BLaER1 treated with 17β-estradiol and CSF1 and Interleukin-3, amounts not matched to agents 10 nM and 100 nM (cell line): ENCODE measurements at regions not wholly inside any gene's neighbourhood (a gene's known extent, or its start where the extent isn't known, plus 50 kb on each side); places are given as distances from the start of the nearest gene placed in this dataset.

Source experiments
- H3K27ac ChIP-seq, 11 experiments: shearing (Covaris generic); formaldehyde crosslinking; 2 replicates each; pipeline ENCODE4 v1.8.1; 2022
- H3K27me3 ChIP-seq, 11 experiments: shearing (Covaris generic); formaldehyde crosslinking; 2 replicates each; pipeline ENCODE4 v1.8.1; 2022
- H3K36me3 ChIP-seq, 11 experiments: shearing (Covaris generic); formaldehyde crosslinking; 2 replicates each; pipeline ENCODE4 v1.8.1; 2022
- H3K4me1 ChIP-seq, 10 experiments: shearing (Covaris generic); formaldehyde crosslinking; 2 replicates each; pipeline ENCODE4 v1.8.1; 2022
- H3K4me2 ChIP-seq, 11 experiments: shearing (Covaris generic); formaldehyde crosslinking; 2 replicates each; pipeline ENCODE4 v1.8.1; 2022
- H3K4me3 ChIP-seq, 10 experiments: shearing (Covaris generic); formaldehyde crosslinking; 2 replicates each; pipeline ENCODE4 v1.8.1; 2022
- H3K9ac ChIP-seq, 11 experiments: shearing (Covaris generic); formaldehyde crosslinking; 2 replicates each; pipeline ENCODE4 v1.8.1; 2022
- H3K9me3 ChIP-seq, 11 experiments: shearing (Covaris generic); formaldehyde crosslinking; replicated peaks in 1 of 11; 2 replicates each; pipeline ENCODE4 v1.8.1; 2022
- H4K20me1 ChIP-seq, 11 experiments: shearing (Covaris generic); formaldehyde crosslinking; 2 replicates each; pipeline ENCODE4 v1.8.1; 2022
- Cebpa-rat ChIP-seq, 11 experiments: shearing (Covaris generic); IDR thresholded peaks; 2 replicates each; pipeline ENCODE4 v1.8.1; 2022

- no peak overlapping the region for H3K27ac ChIP-seq
- H3K9me3 ChIP-seq, result peaks cover 0 to 13% (median 5%) of the 10 kb centered on the region in 11 experiments; a peak in 8 of 22 replicates
- no peak for TF ChIP-seq Cebpa-rat (IDR thresholded peaks at IDR 0.05)
- H3K9ac ChIP-seq, result no peak overlapping the region
- H3K4me2 ChIP-seq, result no peak overlapping the region
- H4K20me1 ChIP-seq, result no peaks in the 10 kb centered on the region
- H3K4me3 ChIP-seq, result no peak overlapping the region
- H3K4me1 ChIP-seq, result no peaks in the 10 kb centered on the region
- H3K36me3 ChIP-seq, result no peaks in the 10 kb centered on the region
- no peaks in the 10 kb centered on the region for H3K27me3 ChIP-seq
Observed at GRCh38 chr13:107778094-107778493, 437.2 kb downstream of the LIG4 start.

GRCh38 chr13:107770541-107770940 is 444.8 kb downstream of the LIG4 start:
- Histone ChIP-seq H3K4me3 (no peak overlapping the region), H3K9ac (no peak overlapping the region), H3K4me2 (no peak overlapping the region), H3K27me3 (no peaks in the 10 kb centered on the region), H3K36me3 (no peaks in the 10 kb centered on the region), H3K27ac (no peak overlapping the region), H3K9me3 (no peaks in the 10 kb centered on the region; a peak in 1 of 22 replicates), H3K4me1 (no peaks in the 10 kb centered on the region), H4K20me1 (no peaks in the 10 kb centered on the region)
- TF ChIP-seq Cebpa-rat (IDR thresholded peaks at IDR 0.05), result no peak

- Histone ChIP-seq H3K9ac (no peak overlapping the region), H3K27ac (no peak overlapping the region), H3K9me3 (no peaks in the 10 kb centered on the region; a peak in 1 of 22 replicates), H3K4me2 (no peak overlapping the region), H4K20me1 (no peaks in the 10 kb centered on the region), H3K36me3 (no peaks in the 10 kb centered on the region), H3K4me1 (no peaks in the 10 kb centered on the region), H3K27me3 (no peaks in the 10 kb centered on the region), H3K4me3 (no peak overlapping the region)
- no peak for TF ChIP-seq Cebpa-rat (IDR thresholded peaks at IDR 0.05)
Observed at GRCh38 chr13:107767119-107767518, 448.2 kb downstream of the LIG4 start.

GRCh38 chr13:107765724-107766401 is 449.5 kb downstream of the LIG4 start:
- H4K20me1 ChIP-seq, result no peaks in the 10 kb centered on the region

GRCh38 chr13:107764046-107764445 is 451.3 kb downstream of the LIG4 start:
- no peaks in the 10 kb centered on the region for H4K20me1 ChIP-seq
- H3K36me3 ChIP-seq, result no peaks in the 10 kb centered on the region
- no peak overlapping the region for H3K27ac ChIP-seq
- H3K4me3 ChIP-seq, result no peak overlapping the region
- no peak overlapping the region for H3K4me2 ChIP-seq
- no peak for TF ChIP-seq Cebpa-rat (IDR thresholded peaks at IDR 0.05)
- H3K9me3 ChIP-seq, result no peaks in the 10 kb centered on the region; a peak in 1 of 22 replicates
- no peaks in the 10 kb centered on the region for H3K4me1 ChIP-seq
- no peaks in the 10 kb centered on the region for H3K27me3 ChIP-seq
- no peak overlapping the region for H3K9ac ChIP-seq

More at GRCh38 chr13:107765724-107766401, 449.5 kb downstream of the LIG4 start:
- no peak overlapping the region for H3K4me2 ChIP-seq
- no peak overlapping the region for H3K4me3 ChIP-seq
- no peak overlapping the region for H3K27ac ChIP-seq
- H3K4me1 ChIP-seq, result no peaks in the 10 kb centered on the region
- no peaks in the 10 kb centered on the region; a peak in 1 of 22 replicates for H3K9me3 ChIP-seq
- no peak for TF ChIP-seq Cebpa-rat (IDR thresholded peaks at IDR 0.05)
- H3K36me3 ChIP-seq, result no peaks in the 10 kb centered on the region
- H3K9ac ChIP-seq, result no peak overlapping the region
- H3K27me3 ChIP-seq, result no peaks in the 10 kb centered on the region

- H3K27ac ChIP-seq, result no peak overlapping the region
- H3K4me2 ChIP-seq, result no peak overlapping the region
- no peak overlapping the region for H3K4me3 ChIP-seq
- no peaks in the 10 kb centered on the region for H3K27me3 ChIP-seq
- H3K9ac ChIP-seq, result no peak overlapping the region
- H3K9me3 ChIP-seq, result no peaks in the 10 kb centered on the region
- no peaks in the 10 kb centered on the region for H3K36me3 ChIP-seq
- no peaks in the 10 kb centered on the region for H3K4me1 ChIP-seq
- H4K20me1 ChIP-seq, result no peaks in the 10 kb centered on the region
- no peak for TF ChIP-seq Cebpa-rat (IDR thresholded peaks at IDR 0.05)
Observed at GRCh38 chr13:107753748-107754147, 461.6 kb downstream of the LIG4 start.

- no peak overlapping the region for H3K9ac ChIP-seq
- H3K4me3 ChIP-seq, result no peak overlapping the region
- no peaks in the 10 kb centered on the region for H3K27me3 ChIP-seq
- H3K27ac ChIP-seq, result no peak overlapping the region
- no peaks in the 10 kb centered on the region for H3K9me3 ChIP-seq
- H4K20me1 ChIP-seq, result no peaks in the 10 kb centered on the region
- no peak overlapping the region for H3K4me2 ChIP-seq
- no peak for TF ChIP-seq Cebpa-rat (IDR thresholded peaks at IDR 0.05)
- H3K36me3 ChIP-seq, result no peaks in the 10 kb centered on the region
- H3K4me1 ChIP-seq, result no peaks in the 10 kb centered on the region
Observed at GRCh38 chr13:107753291-107753690, 462.0 kb downstream of the LIG4 start.

GRCh38 chr13:107743983-107744382 is 471.4 kb downstream of the LIG4 start:
- Histone ChIP-seq H4K20me1 (no peaks in the 10 kb centered on the region), H3K4me1 (no peaks in the 10 kb centered on the region), H3K9ac (no peak overlapping the region), H3K36me3 (no peaks in the 10 kb centered on the region), H3K9me3 (no peaks in the 10 kb centered on the region), H3K4me2 (no peak overlapping the region), H3K27ac (no peak overlapping the region), H3K4me3 (no peak overlapping the region), H3K27me3 (no peaks in the 10 kb centered on the region)
- no peak for TF ChIP-seq Cebpa-rat (IDR thresholded peaks at IDR 0.05)

- no peak overlapping the region for H3K4me3 ChIP-seq
- no peak for TF ChIP-seq Cebpa-rat (IDR thresholded peaks at IDR 0.05)
- no peaks in the 10 kb centered on the region for H3K9me3 ChIP-seq
- H3K9ac ChIP-seq, result no peak overlapping the region
- no peaks in the 10 kb centered on the region for H3K36me3 ChIP-seq
- no peak overlapping the region for H3K4me2 ChIP-seq
- no peaks in the 10 kb centered on the region for H4K20me1 ChIP-seq
- no peak overlapping the region for H3K27ac ChIP-seq
- no peaks in the 10 kb centered on the region for H3K4me1 ChIP-seq
- no peaks in the 10 kb centered on the region for H3K27me3 ChIP-seq
Observed at GRCh38 chr13:107743526-107743925, 471.8 kb downstream of the LIG4 start.

GRCh38 chr13:107743100-107743499 is 472.2 kb downstream of the LIG4 start:
- H3K27ac ChIP-seq, result no peak overlapping the region
- H3K4me2 ChIP-seq, result no peak overlapping the region
- H3K36me3 ChIP-seq, result no peaks in the 10 kb centered on the region
- TF ChIP-seq Cebpa-rat (IDR thresholded peaks at IDR 0.05), result no peak
- no peaks in the 10 kb centered on the region for H3K9me3 ChIP-seq
- no peak overlapping the region for H3K4me3 ChIP-seq
- no peaks in the 10 kb centered on the region for H3K4me1 ChIP-seq
- no peak overlapping the region for H3K9ac ChIP-seq
- no peaks in the 10 kb centered on the region for H4K20me1 ChIP-seq
- no peaks in the 10 kb centered on the region for H3K27me3 ChIP-seq
